GM12873 (cell line): ENCODE measurements at regions not wholly inside any gene's neighbourhood (a gene's known extent, or its start where the extent isn't known, plus 50 kb on each side); places are given as distances from the start of the nearest gene placed in this dataset.

Experiments
- CTCF ChIP-seq: IDR thresholded peaks from 2 replicates; pipeline ENCODE4 v1.5.1; 2012; ENCODE audit warnings: low read depth, mild to moderate bottlenecking, moderate library complexity, low read length, control low read depth; ENCODE audit not compliant: insufficient read depth; ENCODE audit errors: missing control alignments

GRCh38 chrX:68992821-68993397, 164.1 kb downstream of the EFNB1 start:
- TF ChIP-seq CTCF, result no peak

DNA sequence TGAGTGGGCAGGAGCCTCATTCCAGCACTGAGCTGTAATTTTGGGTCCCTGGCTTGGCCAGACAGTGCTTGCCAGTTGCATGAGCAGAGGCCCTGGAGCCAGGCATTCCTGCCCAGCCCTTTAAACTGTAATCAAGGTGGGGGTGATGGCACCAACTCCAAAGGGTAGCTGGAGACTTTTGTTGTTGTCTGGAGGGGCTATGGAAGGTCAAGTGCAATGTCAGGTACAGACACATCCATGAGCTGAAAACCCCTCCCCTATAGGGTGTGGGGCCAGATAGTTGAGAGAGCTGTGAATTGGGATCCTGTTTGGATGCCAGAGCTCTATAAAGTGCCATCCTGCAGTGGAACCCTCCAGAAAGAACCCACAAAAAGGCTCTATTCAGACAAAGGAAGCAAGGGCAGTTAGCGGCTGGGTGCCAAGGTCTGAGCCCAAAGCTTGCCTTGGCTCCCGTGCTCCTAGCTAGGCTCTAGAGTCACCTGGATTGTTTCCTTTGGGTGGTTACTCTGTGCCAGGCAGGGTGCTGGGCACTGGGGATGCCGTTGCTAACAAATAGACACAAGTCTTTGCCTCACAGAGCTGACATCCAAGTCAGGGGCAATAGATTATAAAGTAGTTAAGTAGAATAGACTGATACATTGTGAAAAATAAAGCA, 163.0 kb downstream of the EFNB1 start:
- TF ChIP-seq CTCF, result no peak

GRCh38 chrX:68990948-68991347, 162.1 kb downstream of the EFNB1 start:
- no peak for TF ChIP-seq CTCF

DNA sequence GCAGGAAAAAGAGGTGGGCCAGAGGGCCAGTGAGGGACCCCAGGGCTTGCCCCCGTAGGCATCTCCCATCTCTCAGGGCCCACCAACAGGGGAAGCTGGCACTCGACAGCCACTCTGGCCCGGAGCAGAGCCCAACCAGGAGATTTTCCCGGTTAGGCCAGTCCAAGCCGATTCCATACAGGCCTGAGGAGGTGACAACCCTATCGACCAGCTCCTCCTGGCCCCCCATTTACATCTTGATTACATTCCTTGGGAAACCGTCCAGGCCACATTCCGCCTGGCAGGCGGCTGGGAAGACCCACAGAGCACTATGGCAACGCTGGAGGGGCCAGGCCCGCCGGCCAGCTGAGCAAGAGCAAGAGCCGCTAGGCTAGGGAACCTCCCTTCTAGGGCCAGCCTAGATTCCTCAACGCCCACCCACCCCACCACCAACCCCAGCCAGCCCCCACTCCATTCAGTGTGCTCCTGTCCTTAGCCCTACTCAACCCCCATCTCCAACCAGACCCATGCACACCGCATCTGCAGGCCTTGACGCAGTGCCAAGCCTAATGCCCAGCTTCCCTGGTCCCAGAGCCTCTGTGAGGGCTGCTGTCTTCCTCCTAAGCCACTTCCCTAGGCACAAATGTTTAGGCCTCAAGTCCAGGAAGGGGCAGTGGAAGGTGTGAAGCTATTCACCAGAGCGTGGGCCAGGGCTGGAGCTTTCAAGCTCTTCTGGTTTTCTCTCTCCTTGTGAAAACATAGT, 161.2 kb downstream of the EFNB1 start:
- no peak for TF ChIP-seq CTCF

GRCh38 chrX:68989456-68989855, 160.6 kb downstream of the EFNB1 start:
- TF ChIP-seq CTCF, result no peak

GRCh38 chrX:68988865-68989264, 160.0 kb downstream of the EFNB1 start:
- TF ChIP-seq CTCF, result no peak

DNA sequence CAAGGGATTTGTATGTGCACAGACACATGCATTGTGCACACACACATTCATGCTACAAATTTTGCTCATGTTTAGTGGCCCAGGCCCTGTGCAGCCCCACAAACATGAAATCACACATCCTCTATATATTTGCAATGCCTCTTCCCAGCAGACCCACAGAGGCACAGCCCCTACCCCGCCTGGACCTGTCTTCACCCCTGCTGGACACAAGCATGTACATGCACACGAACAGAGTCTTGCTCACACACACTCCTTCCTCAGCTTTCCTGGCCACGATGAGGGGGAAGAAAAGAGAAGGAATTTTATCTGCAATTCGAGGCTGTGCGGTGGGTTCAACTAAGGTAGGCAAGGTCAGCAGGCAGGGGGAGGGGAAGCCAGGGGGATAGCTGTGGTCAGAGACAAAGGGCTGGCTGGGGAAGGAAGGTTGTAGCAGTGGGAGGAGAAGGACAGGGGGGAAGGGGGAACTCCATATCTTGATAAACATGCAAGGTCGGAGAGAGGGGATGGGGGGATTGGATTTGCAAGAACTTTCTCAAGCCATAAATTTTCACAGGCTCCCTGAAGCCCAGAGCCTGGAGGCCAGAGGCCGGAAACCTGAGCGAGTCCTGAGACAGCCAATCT, 156.4 kb downstream of the EFNB1 start:
- TF ChIP-seq CTCF, result no peak
